ENCODE measurements at regions not wholly inside any gene's neighbourhood (a gene's known extent, or its start where the extent isn't known, plus 50 kb on each side); places are given as distances from the start of the nearest gene placed in this dataset.
"Not testable (repeated sequence)": the region's sequence is repeated elsewhere in the genome, so short reads cannot be mapped to it uniquely, and the experiment has no call there.

GRCh38 chr6:49274809-49275769, 188.0 kb downstream of the MMUT start:
- not testable (repeated sequence) for DNase-seq

DNA sequence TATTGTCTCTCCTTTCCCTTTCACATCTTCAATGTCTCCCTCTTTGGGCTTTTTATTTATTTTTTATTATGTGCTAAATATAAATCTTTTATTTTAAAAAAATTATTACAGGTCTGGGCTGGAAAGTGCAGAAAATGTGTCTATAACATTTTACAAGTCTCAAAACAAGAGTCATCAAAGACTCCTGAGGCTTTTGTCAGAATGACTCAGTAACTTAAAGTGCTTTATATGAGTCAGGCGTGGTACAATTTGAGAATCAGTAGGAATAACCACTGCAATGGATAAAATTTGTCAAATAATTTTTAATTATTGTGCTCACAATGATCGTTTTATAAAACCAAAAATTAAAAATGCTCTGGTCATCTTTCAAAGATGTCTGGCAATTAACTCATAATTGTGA, 193.9 kb downstream of the MMUT start:
- no peak for DNase-seq

DNA sequence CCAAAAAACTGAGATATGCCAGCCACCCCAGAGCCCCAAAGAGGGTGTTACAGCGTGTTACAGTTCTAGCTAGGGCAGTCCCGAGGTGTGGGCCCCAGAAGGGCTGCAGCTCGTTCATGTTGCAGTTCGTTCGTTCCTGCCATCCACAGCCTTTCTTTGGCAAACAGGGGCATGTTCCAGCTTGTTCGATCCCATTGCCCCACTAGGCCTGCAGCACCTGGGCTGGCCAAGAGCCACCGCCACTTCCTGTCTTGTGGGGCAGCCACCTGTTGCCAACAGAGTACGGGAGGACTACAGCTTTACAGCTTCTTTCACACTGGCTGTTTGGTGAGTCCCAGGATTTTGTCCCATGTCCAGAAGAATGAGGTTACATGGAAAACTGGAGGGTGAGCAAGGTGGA, 198.1 kb downstream of the MMUT start:
- DNase-seq, result no peak

DNA sequence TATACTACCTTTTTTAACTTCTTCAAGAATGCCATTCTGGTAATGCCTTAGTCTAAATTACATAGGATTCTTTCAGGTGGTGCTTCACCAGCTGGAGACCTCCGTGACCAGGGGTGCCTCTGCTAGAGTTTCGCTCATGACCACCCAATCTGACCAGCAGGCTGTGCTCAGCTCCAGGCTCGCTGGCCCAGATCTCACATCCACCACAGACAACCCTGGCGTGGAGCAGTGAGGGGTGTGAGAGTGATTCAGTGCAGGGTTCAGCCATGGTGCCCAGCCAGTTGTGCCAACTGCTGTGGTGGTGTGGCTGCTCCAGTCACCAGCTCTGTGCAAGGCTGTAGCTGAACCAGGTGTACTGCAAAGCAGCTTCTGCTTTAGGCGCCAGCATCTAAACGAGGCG, 198.6 kb downstream of the MMUT start:
- DNase-seq, result no peak

GRCh38 chr6:49257549-49257948, 205.5 kb downstream of the MMUT start:
- no peak for DNase-seq

DNA sequence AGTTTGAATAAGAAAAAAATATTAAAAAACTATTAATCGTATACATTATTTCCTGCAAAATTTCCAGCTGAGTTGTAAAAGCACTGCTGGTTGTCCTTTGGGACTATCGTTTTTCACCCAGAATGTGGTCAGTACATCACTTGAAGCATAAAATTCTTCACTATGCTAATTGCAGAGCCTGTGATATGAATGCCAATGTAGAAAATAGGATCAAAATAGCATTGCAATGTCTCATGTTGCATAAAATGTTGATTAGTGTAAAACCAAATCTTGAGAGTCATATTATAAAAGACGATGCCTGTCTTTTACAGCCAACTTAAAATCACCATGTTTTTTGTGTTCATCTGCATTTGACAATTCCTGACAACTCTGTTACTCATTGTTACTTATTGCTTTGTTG, 207.7 kb downstream of the MMUT start:
- no peak for DNase-seq

DNA sequence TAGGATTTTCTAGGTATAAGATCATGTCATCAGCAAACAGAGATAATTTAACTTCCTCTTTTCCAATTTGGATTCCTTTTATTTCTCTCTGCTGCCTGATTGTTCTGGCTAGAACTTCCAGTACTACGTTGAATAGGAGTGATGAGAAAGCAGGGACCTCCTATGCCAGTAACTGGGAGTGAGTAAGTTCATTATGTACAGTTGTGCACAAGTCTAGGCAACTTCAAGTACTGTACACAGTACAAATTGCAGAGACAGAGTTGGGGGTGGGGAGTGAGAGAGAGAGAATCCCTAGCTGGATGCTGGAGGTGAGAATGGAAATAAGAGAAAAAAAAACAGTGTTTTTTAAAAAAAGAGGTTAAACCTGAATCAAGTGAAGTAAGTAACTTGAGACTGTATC, 210.2 kb downstream of the MMUT start:
- DNase-seq, result no peak

DNA sequence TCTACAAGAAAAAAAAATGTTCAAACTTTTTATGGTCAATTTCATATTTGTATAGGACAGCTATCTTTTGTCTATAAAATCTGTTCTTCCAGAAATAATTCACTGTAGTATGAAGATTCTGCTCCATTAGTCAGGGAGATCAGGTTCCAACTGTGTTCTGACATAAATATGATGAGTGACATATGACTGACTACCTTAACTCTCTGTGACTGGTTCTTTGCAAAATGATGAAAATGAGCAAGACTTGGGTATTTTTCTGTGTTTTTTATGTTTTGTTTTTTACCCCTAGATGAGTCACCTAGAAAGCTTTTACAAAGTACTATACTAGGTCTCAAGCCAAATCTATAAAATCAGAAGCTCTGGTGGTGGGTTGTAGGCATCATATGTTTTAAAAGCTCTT, 229.6 kb downstream of the MMUT start:
- DNase-seq, result no peak

DNA sequence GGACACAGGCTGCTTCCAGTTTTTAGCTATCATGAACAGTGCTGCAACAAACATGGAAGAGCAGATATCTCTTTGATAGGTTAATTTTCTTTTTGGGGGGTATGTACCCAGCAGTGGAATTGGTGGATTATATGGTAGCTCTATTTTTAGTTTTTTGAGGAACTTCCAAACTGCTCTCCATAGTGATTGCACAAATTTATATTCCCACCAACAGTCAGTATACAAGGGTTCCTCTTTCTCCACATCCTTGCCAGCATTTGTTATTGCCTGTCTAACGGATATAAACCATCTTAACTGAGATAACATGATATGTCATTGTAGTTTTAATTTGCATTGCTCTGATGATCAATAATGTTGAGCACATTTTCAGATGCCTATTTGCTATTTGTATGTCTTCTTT, 237.6 kb downstream of the MMUT start:
- DNase-seq, result no peak

GRCh38 chr6:49220293-49220692, 242.8 kb downstream of the MMUT start:
- DNase-seq, result no peak

DNA sequence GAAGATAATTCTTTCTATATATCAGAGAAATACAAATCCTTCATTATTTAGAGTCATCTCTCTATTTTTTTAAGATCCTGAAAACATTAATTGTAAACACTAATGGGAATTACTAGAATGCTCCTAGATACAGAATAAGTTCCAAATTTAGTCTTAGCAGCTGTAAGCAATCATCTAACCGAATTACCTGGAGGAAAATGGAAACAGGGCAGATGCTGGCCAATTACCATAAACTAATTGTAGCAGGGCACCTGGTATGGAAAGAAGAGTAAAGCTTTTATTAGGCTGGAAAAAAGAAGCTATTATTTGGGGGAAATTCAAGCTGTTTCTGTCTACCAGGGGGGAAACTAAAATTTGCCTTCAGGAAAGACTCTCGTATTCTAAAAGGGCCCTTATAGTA, 257.5 kb downstream of the MMUT start:
- no peak for DNase-seq

DNA sequence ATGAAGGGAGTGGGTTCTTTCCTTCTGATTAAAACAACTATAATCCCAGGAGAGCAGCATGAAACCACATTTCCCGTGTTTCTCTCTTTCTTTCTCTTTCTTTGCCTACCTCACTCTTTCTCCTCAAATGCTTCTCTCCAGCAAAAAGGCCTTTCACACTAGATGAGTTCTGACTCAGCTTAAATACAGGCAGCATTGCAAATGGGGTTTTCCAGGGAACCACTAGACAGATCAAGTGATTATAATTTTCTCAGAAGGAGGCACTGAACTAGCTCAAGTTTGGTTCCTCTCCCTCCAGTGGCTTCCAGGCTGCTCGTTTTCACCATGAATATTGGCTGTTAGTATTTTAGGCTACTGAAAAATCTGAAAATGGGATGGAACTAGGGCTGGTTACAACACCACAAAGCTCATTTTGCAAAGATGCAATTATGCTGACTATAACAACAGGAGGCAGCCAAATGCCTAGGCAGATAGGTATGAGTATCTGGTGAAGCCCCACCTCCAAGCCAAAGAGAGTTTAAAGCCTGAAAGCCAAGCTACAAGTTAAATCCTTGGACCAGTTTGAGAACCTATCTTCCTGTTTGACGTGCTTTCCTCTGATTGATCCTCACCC, 260.0 kb downstream of the MMUT start:
- DNase-seq, result no peak

DNA sequence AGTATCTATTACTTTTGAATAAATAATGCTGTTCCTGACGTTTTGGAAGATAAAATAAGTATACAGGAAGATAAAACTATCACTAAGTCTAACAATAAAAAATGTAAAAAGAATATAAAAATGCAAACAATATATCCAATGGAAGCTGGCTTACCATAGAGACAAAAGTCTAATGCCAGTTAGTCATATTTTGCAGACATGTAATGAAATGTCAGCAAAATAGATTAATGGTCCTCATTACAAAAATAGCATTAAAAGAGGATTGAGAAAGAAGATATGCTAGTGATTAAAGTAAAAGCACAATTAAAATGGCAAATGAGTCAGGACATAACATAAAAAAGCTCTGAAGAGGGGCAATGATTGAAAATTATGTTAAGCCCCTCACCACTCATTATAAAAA, 265.0 kb downstream of the MMUT start:
- no peak for DNase-seq

DNA sequence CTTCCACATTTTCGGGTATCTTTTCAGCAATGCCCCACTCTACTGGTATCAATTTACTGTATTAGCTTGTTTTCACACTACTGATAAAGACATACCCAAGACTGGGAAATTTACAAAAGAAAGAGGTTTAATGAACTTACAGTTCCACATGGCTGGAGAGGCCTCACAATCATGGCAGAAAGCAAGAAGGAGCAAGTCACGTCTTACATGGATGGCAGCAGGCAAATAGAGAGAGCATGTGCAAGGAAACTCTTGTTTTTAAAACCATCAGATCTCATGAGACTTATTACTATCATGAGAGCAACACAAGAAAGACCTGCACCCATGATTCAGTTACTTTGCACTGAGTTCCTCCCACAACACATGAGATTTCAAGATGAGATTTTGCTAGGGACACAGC, 300.7 kb downstream of the MMUT start:
- not testable (repeated sequence) for DNase-seq

DNA sequence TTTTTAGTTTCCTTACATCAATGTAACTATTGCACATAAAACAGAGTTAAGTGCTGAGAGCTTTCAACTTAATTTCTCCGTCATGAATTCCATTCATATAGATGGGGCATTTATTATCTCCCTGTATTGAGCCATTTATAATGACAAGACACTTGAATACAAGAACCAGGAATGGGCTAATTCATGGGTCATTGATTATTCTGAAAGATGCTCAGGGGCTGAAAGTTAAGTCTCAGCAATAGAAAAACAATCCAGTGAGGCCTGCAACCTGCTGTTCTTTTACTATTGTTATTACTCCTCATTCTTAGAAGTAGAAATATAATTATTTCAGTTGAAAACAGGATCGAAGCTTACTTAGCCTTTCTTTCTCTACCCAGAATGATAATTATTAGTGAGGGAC, 307.7 kb downstream of the MMUT start:
- no peak for DNase-seq

DNA sequence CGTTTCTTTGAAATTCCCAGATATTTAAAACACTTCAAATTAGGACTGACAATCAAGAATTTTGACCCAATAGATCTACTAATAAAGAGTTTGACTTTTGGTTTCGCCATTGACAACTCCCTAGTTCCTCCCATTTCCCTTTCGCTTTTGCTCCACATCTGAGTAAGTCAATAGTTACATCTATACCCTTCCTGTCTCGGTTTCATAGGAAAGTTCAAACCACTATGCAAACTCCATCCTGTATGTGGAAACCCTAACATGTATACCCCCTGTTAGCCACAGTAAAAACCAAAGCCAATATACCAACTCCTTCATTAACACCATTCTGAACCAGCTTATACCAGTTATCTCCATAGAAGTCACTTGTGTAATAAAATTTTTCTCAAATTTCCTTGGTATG, 311.1 kb downstream of the MMUT start:
- DNase-seq, result no peak

- DNase-seq, result no peak
These were observed 311.6 kb downstream of the MMUT start for GRCh38 chr6:49151461-49151860.

DNA sequence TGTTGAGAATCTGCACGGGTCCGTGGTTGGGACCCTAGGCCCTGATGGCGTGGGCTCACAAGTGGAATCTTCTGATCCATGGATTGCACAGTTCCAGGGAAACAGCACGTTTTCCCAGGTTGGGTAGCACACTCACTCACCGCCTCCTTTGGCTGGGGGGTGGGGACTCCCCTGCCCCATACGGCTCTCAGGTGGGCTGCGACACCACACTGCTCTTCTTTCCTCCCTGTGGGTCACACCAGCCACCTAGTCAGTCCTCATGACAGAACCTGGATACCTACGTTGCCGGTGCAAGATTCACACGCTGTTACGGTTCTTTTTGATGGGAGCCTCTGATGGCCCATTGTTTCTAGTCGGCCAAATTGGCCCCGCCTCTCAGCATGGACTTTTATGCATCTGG, 312.0 kb downstream of the MMUT start:
- DNase-seq, result no peak

- no peak for DNase-seq
These were observed 317.8 kb downstream of the MMUT start for GRCh38 chr6:49145280-49145679.

- DNase-seq, result no peak
These were observed 320.5 kb downstream of the MMUT start for GRCh38 chr6:49142421-49143151.

DNA sequence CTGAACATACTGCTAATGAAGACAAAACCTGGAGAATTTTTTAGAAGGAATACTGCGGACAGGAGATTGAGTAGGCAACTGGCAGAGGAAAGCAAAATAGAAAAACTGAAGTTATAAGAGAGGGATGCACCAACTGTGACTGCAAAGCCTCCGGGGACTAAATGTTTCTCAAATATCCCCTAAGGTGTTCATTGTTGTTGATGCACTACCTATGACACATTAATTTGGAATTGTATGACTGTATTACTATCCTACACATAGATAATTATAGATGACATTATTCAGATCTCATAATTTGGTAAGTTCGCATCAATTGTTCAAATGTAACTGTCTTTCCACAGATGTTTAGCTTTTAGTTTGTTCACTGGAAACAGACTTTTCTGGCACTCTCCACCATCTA, 341.1 kb downstream of the MMUT start:
- DNase-seq, result no peak

DNA sequence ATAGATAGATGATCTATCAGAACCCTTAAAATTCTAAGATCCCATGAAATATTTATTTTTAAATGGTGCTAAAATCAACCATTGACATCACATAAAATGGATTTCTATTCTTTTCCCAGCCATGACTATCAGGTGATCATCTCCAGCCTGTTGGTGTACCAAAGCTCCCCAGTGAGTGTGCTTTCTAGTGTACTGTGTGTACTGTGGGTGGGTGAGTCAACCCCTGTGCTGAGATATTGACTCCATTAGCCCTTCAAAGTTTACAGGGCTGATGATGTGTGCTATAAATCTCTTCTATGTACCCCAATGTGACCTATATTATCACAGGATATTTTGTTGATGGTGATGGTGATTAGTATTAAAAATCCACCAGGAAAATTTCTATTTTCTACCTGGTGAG, 344.6 kb downstream of the MMUT start:
- DNase-seq, result no peak

- DNase-seq, result no peak
These were observed 352.1 kb downstream of the MMUT start for GRCh38 chr6:49110916-49111315.

Data from left kidney (tissue), 1 donor.